K562 (cell line): ENCODE measurements at regions not wholly inside any gene's neighbourhood (a gene's known extent, or its start where the extent isn't known, plus 50 kb on each side); places are given as distances from the start of the nearest gene placed in this dataset.

ENCODE experiments used
- ATAC-seq: fragments of 200-7000 bp; cut with Tn5 transposase; 3 replicates; pipeline ENCODE4 v1.9.1; 2020; ENCODE audit warnings: moderate library complexity
- BruUV-seq: library from RNA; stranded (reverse); fragments of 400-500 nt; replicated peaks from 2 replicates; lab custom pipeline; 2021; lab: Mats Ljungman, UMichigan
- CTCF ChIA-PET: fragments of 300-600 bp; formaldehyde crosslinking; extraction: SDS; loops from one replicate; lab custom pipeline; 2021; ENCODE audit warnings: low intra/inter-chr PET ratio; lab: Yijun Ruan, JAX
- POLR2A ChIA-PET: fragments of 300-600, 350-650 bp; sonication (Branson Sonifier 250); formaldehyde crosslinking; extraction: SDS; loops from one replicate; lab custom pipeline; 2021; ENCODE audit warnings: antibody characterized with exemption, inconsistent platforms; lab: Yijun Ruan, JAX
- DNase-seq, 4 experiments: peaks; one replicate each; pipeline versions ENCODE4 v3.0.0 to v3.0.0-alpha.2; 2011 to 2018; ENCODE audit warnings: low spot score in 3 of 4, mixed read lengths in 3 of 4; ENCODE audit errors: extremely low read depth in 1 of 4
- FAIRE-seq: peaks from 2 replicates; lab custom pipeline; 2011; peaks lifted over from hg19 to GRCh38; lab: Jason Lieb, UNC
- H2AFZ ChIP-seq: 2 replicates; pipeline ENCODE4 v1.6.0; 2011; ENCODE audit warnings: low read depth, low read length, control low read depth, inconsistent platforms
- H3K27ac ChIP-seq: fragments of 200-600 bp; 3 replicates; pipeline ENCODE4 v1.8.0; 2011; ENCODE audit warnings: low read depth, mild to moderate bottlenecking, control low read depth, inconsistent platforms, low read length, moderate library complexity, mixed read lengths; ENCODE audit errors: extremely low read depth
- H3K27me3 ChIP-seq, 2 experiments: fragments of 300-600 bp in 1 of 2; 2 replicates in 1 of 2; 3 replicates in 1 of 2; pipeline versions ENCODE4 v1.6.0 to v1.8.0; 2011; ENCODE audit warnings: inconsistent platforms in 2 of 2, low read length in 2 of 2, mild to moderate bottlenecking in 1 of 2, mixed read lengths in 1 of 2, moderate library complexity in 1 of 2; ENCODE audit not compliant: control insufficient read depth in 2 of 2, insufficient read depth in 2 of 2
- H3K36me3 ChIP-seq: fragments of 300-600 bp; 3 replicates; pipeline ENCODE4 v1.8.0; 2011; ENCODE audit warnings: mild to moderate bottlenecking, low read length, inconsistent platforms; ENCODE audit not compliant: control insufficient read depth, insufficient read depth
- H3K4me1 ChIP-seq, 2 experiments: fragments of 200-600 bp in 1 of 2; replicated peaks in 1 of 2; 2 replicates in 1 of 2; 3 replicates in 1 of 2; pipeline versions ENCODE4 v1.5.1 to v1.8.0; 2011; ENCODE audit warnings: inconsistent platforms in 2 of 2, low read length in 2 of 2, mild to moderate bottlenecking in 1 of 2, mixed read lengths in 1 of 2, moderate library complexity in 1 of 2; ENCODE audit not compliant: control insufficient read depth in 2 of 2, insufficient read depth in 2 of 2
- H3K4me2 ChIP-seq: 2 replicates; pipeline ENCODE4 v1.6.1; 2011; ENCODE audit warnings: low read length, control low read depth, inconsistent platforms, mixed read lengths; ENCODE audit not compliant: insufficient read depth
- H3K4me3 ChIP-seq: fragments of 200-600 bp; sonication (generic), shearing (Covaris generic); 2 replicates; pipeline ENCODE4 v1.5.1; 2016; ENCODE audit warnings: control low read depth, inconsistent platforms
- H3K79me2 ChIP-seq: fragments of 200-600 bp; 3 replicates; pipeline ENCODE4 v1.8.0; 2011; ENCODE audit warnings: low read length, inconsistent platforms; ENCODE audit not compliant: control insufficient read depth, insufficient read depth
- H3K9ac ChIP-seq, 2 experiments: 2 replicates each; pipeline versions ENCODE4 v1.6.0 to v1.6.1; 2011; ENCODE audit warnings: low read depth in 2 of 2, low read length in 2 of 2, control low read depth in 1 of 2, inconsistent platforms in 1 of 2, mild to moderate bottlenecking in 1 of 2, mixed read lengths in 1 of 2; ENCODE audit not compliant: insufficient read depth in 1 of 2
- H3K9me1 ChIP-seq: one replicate; pipeline ENCODE4 v1.6.0; 2011; ENCODE audit warnings: inconsistent platforms, mild to moderate bottlenecking, low read length, moderate library complexity; ENCODE audit not compliant: control insufficient read depth, insufficient read depth
- H3K9me3 ChIP-seq: replicated peaks from 2 replicates; pipeline ENCODE4 v1.5.1; 2011; ENCODE audit warnings: low read depth, low read length, inconsistent platforms; ENCODE audit not compliant: control insufficient read depth, insufficient read depth
- H4K20me1 ChIP-seq: replicated peaks from 2 replicates; pipeline ENCODE4 v1.6.1; 2011; ENCODE audit warnings: low read length, inconsistent platforms, mixed read lengths; ENCODE audit not compliant: control insufficient read depth, insufficient read depth
- CCNT2 ChIP-seq: IDR thresholded peaks from 2 replicates; pipeline ENCODE4 v1.6.1; 2011; ENCODE audit warnings: borderline replicate concordance, low read depth, mild to moderate bottlenecking, moderate library complexity, mixed read lengths, low read length; ENCODE audit not compliant: insufficient read length; ENCODE audit errors: extremely low read depth
- CHD4 ChIP-seq: fragments of 200-600 bp; sonication (generic); IDR thresholded peaks from 3 replicates; pipeline ENCODE4 v1.6.1; 2012; ENCODE audit warnings: low read depth, mild to moderate bottlenecking, mixed read lengths, low read length, inconsistent platforms; ENCODE audit not compliant: insufficient read depth, insufficient replicate concordance, poor library complexity, severe bottlenecking
- FOXK2 ChIP-seq, 2 experiments: fragments of 450-650 bp; IDR thresholded peaks in 1 of 2; conservative IDR thresholded peaks in 1 of 2; 2 replicates each; pipeline ENCODE4 v1.6.1; 2016; ENCODE audit warnings: low read depth in 2 of 2, mild to moderate bottlenecking in 1 of 2
- ILF3 ChIP-seq: fragments of 450-650 bp; IDR thresholded peaks from 2 replicates; pipeline ENCODE4 v1.6.1; 2018; ENCODE audit warnings: antibody characterized with exemption, mild to moderate bottlenecking, moderate library complexity, borderline replicate concordance
- NELFE ChIP-seq: IDR thresholded peaks from 2 replicates; pipeline ENCODE4 v1.6.1; 2011; ENCODE audit warnings: mild to moderate bottlenecking; ENCODE audit not compliant: insufficient read depth, insufficient read length
- NFATC3 ChIP-seq: fragments of 450-650 bp; IDR thresholded peaks from 2 replicates; pipeline ENCODE4 v1.6.1; 2017; ENCODE audit warnings: mild to moderate bottlenecking
- PHF20 ChIP-seq: fragments of 450-650 bp; IDR thresholded peaks from 2 replicates; pipeline ENCODE4 v1.6.1; 2018; ENCODE audit not compliant: partially characterized antibody
- SIN3A ChIP-seq, 2 experiments: fragments of 150-350 bp in 1 of 2; IDR thresholded peaks; 2 replicates each; pipeline ENCODE4 v1.6.1; 2011 to 2016; ENCODE audit warnings: borderline replicate concordance in 2 of 2, low read depth in 2 of 2, low read length in 2 of 2, mild to moderate bottlenecking in 2 of 2, moderate library complexity in 2 of 2; ENCODE audit not compliant: control insufficient read depth in 1 of 2
- SMARCB1 ChIP-seq: IDR thresholded peaks from 2 replicates; pipeline ENCODE4 v1.6.1; 2011; ENCODE audit warnings: improper control_type of control experiment, low read depth; ENCODE audit not compliant: insufficient read length
- ZMIZ1 ChIP-seq, 2 experiments: fragments of 150-350 bp in 1 of 2; IDR thresholded peaks; 2 replicates each; pipeline ENCODE4 v1.6.1; 2012 to 2016; ENCODE audit warnings: low read depth in 2 of 2, low read length in 2 of 2, mild to moderate bottlenecking in 1 of 2, moderate library complexity in 1 of 2
- ZNF140 ChIP-seq: fragments of 250-450 bp; sonication (Bioruptor Pico); IDR thresholded peaks from 2 replicates; pipeline ENCODE4 v1.8.0; 2021; ENCODE audit warnings: moderate library complexity, mild to moderate bottlenecking, inconsistent platforms
- ZNF444 ChIP-seq: fragments of 250-450 bp; sonication (Bioruptor Pico); IDR thresholded peaks from 2 replicates; pipeline ENCODE4 v1.4.0; 2020; ENCODE audit warnings: mild to moderate bottlenecking, moderate library complexity
- ZNF655 ChIP-seq: fragments of 250-450 bp; sonication (Bioruptor Pico); IDR thresholded peaks from 2 replicates; pipeline ENCODE4 v1.5.0; 2021
- WGBS: fragments of 100-300 bp; shearing (Covaris generic); methylation state at CpG from one replicate; pipeline ENCODE4 v1.1.6; 2016; ENCODE audit warnings: low coverage, mixed read lengths; ENCODE audit not compliant: insufficient coverage; ENCODE audit errors: missing lambda C conversion rate; 5-methylcytosine and 5-hydroxymethylcytosine counted together
- in situ Hi-C: fragments of 300-500 bp; cut with MboI; formaldehyde crosslinking; loops from 4 replicates; pipeline ENCODE4 v1.15.0; 2018; ENCODE audit warnings: inconsistent platforms, mixed read lengths
- intact Hi-C: fragments of 100-400 bp; cut with micrococcal nuclease; formaldehyde crosslinking; loops from 2 replicates; pipeline ENCODE4 v1.14.2; 2022
- TF ChIP-seq, protein P1 (sequence below): fragments of 200-800 bp; sonication (Bioruptor generic); IDR thresholded peaks from 2 replicates; pipeline ENCODE4 v1.6.1; 2017; ENCODE audit warnings: missing genetic modification characterization, missing compliant biosample characterization
- TF ChIP-seq, protein P2 (sequence below): IDR thresholded peaks from 2 replicates; pipeline ENCODE4 v1.6.1; 2016; ENCODE audit warnings: missing genetic modification characterization, missing compliant biosample characterization

- no peaks in the 10 kb centered on the region for H4K20me1 ChIP-seq
- ChIA-PET POLR2A (interaction anchor here (0.8 kb wide), 1 partner anchor 13 kb away, joined by 3 read pairs; no protein-coding TSS in a partner anchor), CTCF (no interaction called here)
- FAIRE-seq (no peak), DNase-seq (no peak), ATAC-seq (no peak)
- no peak overlapping the region for H3K9ac ChIP-seq
- H3K27ac ChIP-seq = no peak overlapping the region
- no peaks in the 10 kb centered on the region for H3K36me3 ChIP-seq
- no TSS peak for BruUV-seq
- H3K9me1 ChIP-seq = no peaks in the 10 kb centered on the region
- intact Hi-C loops (no loop called here), in situ Hi-C loops (no loop called here)
- H3K27me3 ChIP-seq = no peaks in the 10 kb centered on the region
- no peaks in the 10 kb centered on the region for H3K9me3 ChIP-seq
- no peak overlapping the region for H3K4me3 ChIP-seq
- H3K4me2 ChIP-seq = no peak overlapping the region
- no peaks in the 10 kb centered on the region for H3K79me2 ChIP-seq
- no peak overlapping the region for H2AFZ ChIP-seq
- 0% methylated on average over 1 of the region's 1 CpG for WGBS
- no peaks in the 10 kb centered on the region for H3K4me1 ChIP-seq
- no peak for TF ChIP-seq CHD4
- TF ChIP-seq NFATC3 = no peak
- TF ChIP-seq ZMIZ1 (IDR thresholded peaks at IDR 0.05; ENCODE audit: low read depth in 2 of 2, low read length in 2 of 2) = no peak
- TF ChIP-seq SMARCB1 = no peak
- no peak for TF ChIP-seq CCNT2
- TF ChIP-seq, protein P1, sequence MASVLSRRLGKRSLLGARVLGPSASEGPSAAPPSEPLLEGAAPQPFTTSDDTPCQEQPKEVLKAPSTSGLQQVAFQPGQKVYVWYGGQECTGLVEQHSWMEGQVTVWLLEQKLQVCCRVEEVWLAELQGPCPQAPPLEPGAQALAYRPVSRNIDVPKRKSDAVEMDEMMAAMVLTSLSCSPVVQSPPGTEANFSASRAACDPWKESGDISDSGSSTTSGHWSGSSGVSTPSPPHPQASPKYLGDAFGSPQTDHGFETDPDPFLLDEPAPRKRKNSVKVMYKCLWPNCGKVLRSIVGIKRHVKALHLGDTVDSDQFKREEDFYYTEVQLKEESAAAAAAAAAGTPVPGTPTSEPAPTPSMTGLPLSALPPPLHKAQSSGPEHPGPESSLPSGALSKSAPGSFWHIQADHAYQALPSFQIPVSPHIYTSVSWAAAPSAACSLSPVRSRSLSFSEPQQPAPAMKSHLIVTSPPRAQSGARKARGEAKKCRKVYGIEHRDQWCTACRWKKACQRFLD (CRISPR knock-in tag) = no peak
- TF ChIP-seq ZNF444 (CRISPR knock-in tag) = no peak
- no peak for TF ChIP-seq ZNF655 (CRISPR knock-in tag)
- no peak for TF ChIP-seq FOXK2 (conservative IDR thresholded peaks at IDR 0.05 in 1 of 2, IDR thresholded peaks at IDR 0.05 in 1 of 2; ENCODE audit: low read depth in 2 of 2)
- TF ChIP-seq SIN3A (IDR thresholded peaks at IDR 0.05; ENCODE audit: borderline replicate concordance in 2 of 2, control insufficient read depth in 1 of 2, low read depth in 2 of 2, low read length in 2 of 2) = no peak
- no peak for TF ChIP-seq ILF3
- no peak for TF ChIP-seq ZNF140 (CRISPR knock-in tag)
- TF ChIP-seq PHF20 = no peak
- TF ChIP-seq, protein P2, sequence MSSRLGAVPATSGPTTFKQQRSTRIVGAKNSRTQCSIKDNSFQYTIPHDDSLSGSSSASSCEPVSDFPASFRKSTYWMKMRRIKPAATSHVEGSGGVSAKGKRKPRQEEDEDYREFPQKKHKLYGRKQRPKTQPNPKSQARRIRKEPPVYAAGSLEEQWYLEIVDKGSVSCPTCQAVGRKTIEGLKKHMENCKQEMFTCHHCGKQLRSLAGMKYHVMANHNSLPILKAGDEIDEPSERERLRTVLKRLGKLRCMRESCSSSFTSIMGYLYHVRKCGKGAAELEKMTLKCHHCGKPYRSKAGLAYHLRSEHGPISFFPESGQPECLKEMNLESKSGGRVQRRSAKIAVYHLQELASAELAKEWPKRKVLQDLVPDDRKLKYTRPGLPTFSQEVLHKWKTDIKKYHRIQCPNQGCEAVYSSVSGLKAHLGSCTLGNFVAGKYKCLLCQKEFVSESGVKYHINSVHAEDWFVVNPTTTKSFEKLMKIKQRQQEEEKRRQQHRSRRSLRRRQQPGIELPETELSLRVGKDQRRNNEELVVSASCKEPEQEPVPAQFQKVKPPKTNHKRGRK (tag) = no peak
- TF ChIP-seq NELFE = no peak
These were observed 339.2 kb upstream of the LRRC7 start for GRCh38 chr1:69228501-69228900.
